ENCODE measurements at regions not wholly inside any gene's neighbourhood (a gene's known extent, or its start where the extent isn't known, plus 50 kb on each side); places are given as distances from the start of the nearest gene placed in this dataset.

DNA sequence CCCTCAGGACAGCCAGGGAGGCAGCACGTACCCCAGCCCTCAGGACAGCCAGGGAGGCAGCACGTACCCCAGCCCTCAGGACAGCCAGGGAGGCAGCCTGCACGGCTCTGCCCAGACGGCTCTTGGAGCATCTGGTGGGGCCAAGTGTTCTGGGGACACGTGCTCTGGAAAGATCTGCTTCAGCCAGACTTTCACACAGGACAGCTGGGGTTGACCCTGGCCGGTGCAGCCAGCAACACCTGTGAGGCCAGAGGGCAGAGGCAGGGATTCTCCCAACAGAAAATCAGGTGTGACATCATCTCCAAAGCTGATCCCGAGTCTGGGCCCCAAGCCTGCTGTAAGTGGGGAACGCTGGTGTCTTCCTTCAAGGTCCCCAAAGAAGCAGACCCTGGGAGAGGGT, 55.5 kb upstream of the SLCO4A1 start:
- Histone ChIP-seq H3K79me1 (ENCODE audit: low read depth, low read length) (peaks cover 2% of the 10 kb centered on the region), H3K4ac (ENCODE audit: low read length) (no peak overlapping the region), H3K9ac (ENCODE audit: low read depth, low read length, poor library complexity) (no peak overlapping the region), H4K91ac (ENCODE audit: low read depth, low read length, poor library complexity) (no peak overlapping the region), H3K4me3 (ENCODE audit: low read length in 2 of 2) (no peak overlapping the region), H3K27me3 (ENCODE audit: control insufficient read depth in 3 of 3, insufficient read depth in 3 of 3, low read depth in 1 of 3, low read length in 3 of 3) (peaks cover 0 to 64% (median 0%) of the 10 kb centered on the region in 3 experiments), H4K8ac (ENCODE audit: low read depth, low read length) (peak overlapping the region; percentile 23), H3K23ac (ENCODE audit: low read depth, low read length, poor library complexity) (no peak overlapping the region), H3K14ac (ENCODE audit: low read length) (no peak overlapping the region), H3K36me3 (replicated peaks in 1 of 2; ENCODE audit: control insufficient read depth in 2 of 2, insufficient read depth in 2 of 2, low read length in 2 of 2) (no peaks in the 10 kb centered on the region), H2BK120ac (ENCODE audit: low read depth, low read length) (no peak overlapping the region), H3K4me1 (ENCODE audit: control insufficient read depth in 2 of 2, insufficient read depth in 1 of 2, low read depth in 1 of 2, low read length in 2 of 2) (peaks cover 0 to 6% of the 10 kb centered on the region in 2 donors), H3K9me3 (replicated peaks in 1 of 2; ENCODE audit: control insufficient read depth in 2 of 2, insufficient read depth in 1 of 2, low read depth in 1 of 2, low read length in 2 of 2) (no peaks in the 10 kb centered on the region), H3K18ac (ENCODE audit: low read length) (peak overlapping the region; percentile 35), H3K27ac (replicated peaks; ENCODE audit: low read length) (no peak overlapping the region), H3K4me2 (ENCODE audit: insufficient read depth, low read length, poor library complexity, severe bottlenecking) (no peak overlapping the region), H2BK15ac (ENCODE audit: low read length) (no peak overlapping the region), H2BK5ac (ENCODE audit: low read length) (no peak overlapping the region), H2BK12ac (ENCODE audit: low read length) (no peak overlapping the region), H2AFZ (ENCODE audit: low read length) (no peak overlapping the region), H2AK5ac (ENCODE audit: low read depth, low read length) (no peak overlapping the region)
- no peak for DNase-seq (ENCODE audit: low spot score)
- no CpG with 5 or more reads among the region's 8 CpGs for WGBS, 2 donors (ENCODE audit: extremely low coverage in 2 of 2, insufficient read length in 2 of 2, insufficient replicate concordance in 1 of 2)

DNA sequence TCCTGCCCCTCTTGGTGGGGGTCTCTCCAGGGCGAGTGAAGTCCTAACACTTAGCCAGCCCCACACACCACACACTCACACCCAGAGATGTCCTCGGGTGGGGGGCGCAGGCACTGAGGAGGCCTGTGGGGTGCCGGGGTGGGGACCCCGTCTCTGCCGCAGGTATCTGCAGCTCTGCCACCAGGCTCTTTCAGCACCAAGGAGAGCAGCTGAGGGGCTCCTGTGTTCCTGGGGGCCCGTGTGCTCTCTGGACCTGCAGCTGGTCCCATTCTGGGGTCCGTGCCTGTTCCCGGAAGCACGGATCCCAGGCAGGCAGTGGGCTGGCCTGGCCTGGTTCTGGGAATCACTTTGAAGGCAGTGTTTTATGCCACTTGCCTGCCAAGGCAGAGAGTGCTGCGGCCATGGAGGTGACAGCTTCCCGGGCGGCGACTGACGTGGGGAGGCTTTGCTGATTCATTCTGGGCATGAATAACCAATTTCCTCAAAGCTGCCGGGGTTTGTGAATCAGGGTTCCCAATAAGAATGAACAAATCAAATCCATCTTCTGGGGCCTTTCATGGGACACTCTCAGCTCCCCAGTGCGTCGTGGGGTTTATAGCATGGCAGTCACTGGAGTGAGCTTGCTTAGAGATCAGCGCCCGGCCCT, 54.4 kb upstream of the SLCO4A1 start:
- Histone ChIP-seq H2BK12ac (ENCODE audit: low read length) (no peak overlapping the region), H3K79me1 (ENCODE audit: low read depth, low read length) (peaks cover 3% of the 10 kb centered on the region), H2BK15ac (ENCODE audit: low read length) (no peak overlapping the region), H3K27me3 (ENCODE audit: control insufficient read depth in 3 of 3, insufficient read depth in 3 of 3, low read depth in 1 of 3, low read length in 3 of 3) (peaks cover 0 to 56% (median 4%) of the 10 kb centered on the region in 3 experiments), H3K4me3 (ENCODE audit: low read length in 2 of 2) (no peak overlapping the region), H2BK120ac (ENCODE audit: low read depth, low read length) (no peak overlapping the region), H3K27ac (replicated peaks; ENCODE audit: low read length) (no peak overlapping the region), H3K14ac (ENCODE audit: low read length) (no peak overlapping the region), H3K4me1 (ENCODE audit: control insufficient read depth in 2 of 2, insufficient read depth in 1 of 2, low read depth in 1 of 2, low read length in 2 of 2) (peaks cover 0 to 1% of the 10 kb centered on the region in 2 donors), H2BK5ac (ENCODE audit: low read length) (no peak overlapping the region), H3K23ac (ENCODE audit: low read depth, low read length, poor library complexity) (no peak overlapping the region), H4K8ac (ENCODE audit: low read depth, low read length) (no peak overlapping the region), H4K91ac (ENCODE audit: low read depth, low read length, poor library complexity) (no peak overlapping the region), H3K4ac (ENCODE audit: low read length) (no peak overlapping the region), H2AK5ac (ENCODE audit: low read depth, low read length) (no peak overlapping the region), H3K18ac (ENCODE audit: low read length) (no peak overlapping the region), H3K9me3 (replicated peaks in 1 of 2; ENCODE audit: control insufficient read depth in 2 of 2, insufficient read depth in 1 of 2, low read depth in 1 of 2, low read length in 2 of 2) (peaks cover 0 to 2% of the 10 kb centered on the region in 2 donors), H2AFZ (ENCODE audit: low read length) (no peak overlapping the region), H3K9ac (ENCODE audit: low read depth, low read length, poor library complexity) (no peak overlapping the region), H3K36me3 (replicated peaks in 1 of 2; ENCODE audit: control insufficient read depth in 2 of 2, insufficient read depth in 2 of 2, low read length in 2 of 2) (no peaks in the 10 kb centered on the region), H3K4me2 (ENCODE audit: insufficient read depth, low read length, poor library complexity, severe bottlenecking) (no peak overlapping the region)
- DNase-seq (ENCODE audit: low spot score), result peak; percentile 41
- no CpG with 5 or more reads among the region's 20 CpGs for WGBS, 2 donors (ENCODE audit: extremely low coverage in 2 of 2, insufficient read length in 2 of 2, insufficient replicate concordance in 1 of 2)

DNA sequence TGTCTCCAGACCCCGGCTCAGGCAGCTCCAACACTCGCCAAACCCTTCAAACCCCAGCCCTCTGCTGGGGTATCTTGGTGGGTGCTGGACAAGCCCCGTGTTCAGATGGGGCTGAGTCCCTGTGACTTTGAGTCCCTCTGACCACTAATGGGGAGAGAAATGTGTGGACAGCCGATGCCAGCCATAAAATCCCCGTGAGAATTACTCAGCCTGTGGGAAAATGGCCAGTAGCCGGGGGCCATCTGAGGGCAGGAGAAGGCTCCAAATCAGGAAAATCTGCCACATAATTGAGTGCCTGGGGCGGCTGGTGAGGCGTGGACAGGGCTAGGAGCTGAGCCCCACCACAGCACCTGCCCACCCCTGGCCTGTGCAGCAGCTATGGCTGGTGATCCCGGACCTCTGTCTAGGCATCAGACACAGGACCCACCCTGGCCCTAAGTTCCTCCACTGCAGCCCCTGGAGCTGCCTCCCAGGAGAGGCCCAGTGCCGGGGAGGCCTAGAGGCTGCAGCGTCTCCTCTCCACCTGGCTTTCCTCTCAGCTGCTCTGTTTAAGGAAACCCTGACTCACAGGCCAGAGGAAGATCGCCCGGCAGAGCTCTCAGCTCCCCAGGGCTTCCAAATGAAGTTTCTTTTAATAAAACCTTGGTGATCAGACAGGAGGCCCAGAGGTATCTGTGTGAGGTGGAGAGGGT, 53.7 kb upstream of the SLCO4A1 start:
- Histone ChIP-seq H3K27ac (replicated peaks; ENCODE audit: low read length) (no peak overlapping the region), H3K79me1 (ENCODE audit: low read depth, low read length) (peaks cover 4% of the 10 kb centered on the region), H3K9ac (ENCODE audit: low read depth, low read length, poor library complexity) (no peak overlapping the region), H2BK15ac (ENCODE audit: low read length) (no peak overlapping the region), H3K4me2 (ENCODE audit: insufficient read depth, low read length, poor library complexity, severe bottlenecking) (no peak overlapping the region), H3K18ac (ENCODE audit: low read length) (no peak overlapping the region), H4K8ac (ENCODE audit: low read depth, low read length) (no peak overlapping the region), H2BK5ac (ENCODE audit: low read length) (peak overlapping the region; percentile 35), H2BK12ac (ENCODE audit: low read length) (no peak overlapping the region), H2AK5ac (ENCODE audit: low read depth, low read length) (peak overlapping the region; percentile 21), H3K9me3 (replicated peaks in 1 of 2; ENCODE audit: control insufficient read depth in 2 of 2, insufficient read depth in 1 of 2, low read depth in 1 of 2, low read length in 2 of 2) (peaks cover 0 to 2% of the 10 kb centered on the region in 2 donors), H3K27me3 (ENCODE audit: control insufficient read depth in 3 of 3, insufficient read depth in 3 of 3, low read depth in 1 of 3, low read length in 3 of 3) (peaks cover 0 to 55% (median 4%) of the 10 kb centered on the region in 3 experiments), H3K14ac (ENCODE audit: low read length) (no peak overlapping the region), H3K4me1 (ENCODE audit: control insufficient read depth in 2 of 2, insufficient read depth in 1 of 2, low read depth in 1 of 2, low read length in 2 of 2) (peaks cover 0 to 1% of the 10 kb centered on the region in 2 donors), H3K36me3 (replicated peaks in 1 of 2; ENCODE audit: control insufficient read depth in 2 of 2, insufficient read depth in 2 of 2, low read length in 2 of 2) (no peaks in the 10 kb centered on the region), H3K4me3 (ENCODE audit: low read length in 2 of 2) (no peak overlapping the region), H3K23ac (ENCODE audit: low read depth, low read length, poor library complexity) (no peak overlapping the region), H2BK120ac (ENCODE audit: low read depth, low read length) (no peak overlapping the region), H4K91ac (ENCODE audit: low read depth, low read length, poor library complexity) (no peak overlapping the region), H2AFZ (ENCODE audit: low read length) (no peak overlapping the region), H3K4ac (ENCODE audit: low read length) (no peak overlapping the region)
- no CpG with 5 or more reads among the region's 13 CpGs for WGBS, 2 donors (ENCODE audit: extremely low coverage in 2 of 2, insufficient read length in 2 of 2, insufficient replicate concordance in 1 of 2)
- no peak for DNase-seq (ENCODE audit: low spot score)

DNA sequence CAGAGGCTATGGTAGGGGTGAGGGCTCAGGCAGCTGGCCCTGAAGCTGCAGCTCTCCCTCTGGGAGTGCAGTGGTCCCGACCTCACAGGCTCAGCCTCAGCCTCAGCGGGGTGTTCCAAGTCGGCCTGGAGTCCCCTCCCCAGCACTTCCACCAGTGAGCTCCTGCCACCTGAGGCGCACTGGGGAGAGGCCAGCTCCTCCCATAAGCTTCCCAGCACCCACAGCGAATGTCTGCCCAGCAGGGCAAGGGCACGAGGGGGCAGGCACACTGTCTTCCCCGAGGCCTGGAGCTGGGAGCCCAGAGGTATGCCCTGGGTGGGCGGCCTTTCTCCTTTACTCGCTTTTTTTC, 53.2 kb upstream of the SLCO4A1 start:
- Histone ChIP-seq H3K4ac (ENCODE audit: low read length) (no peak overlapping the region), H3K9ac (ENCODE audit: low read depth, low read length, poor library complexity) (no peak overlapping the region), H2BK5ac (ENCODE audit: low read length) (peak overlapping the region; percentile 35), H4K91ac (ENCODE audit: low read depth, low read length, poor library complexity) (no peak overlapping the region), H3K27ac (replicated peaks; ENCODE audit: low read length) (no peak overlapping the region), H2BK12ac (ENCODE audit: low read length) (no peak overlapping the region), H3K36me3 (replicated peaks in 1 of 2; ENCODE audit: control insufficient read depth in 2 of 2, insufficient read depth in 2 of 2, low read length in 2 of 2) (no peaks in the 10 kb centered on the region), H3K9me3 (replicated peaks in 1 of 2; ENCODE audit: control insufficient read depth in 2 of 2, insufficient read depth in 1 of 2, low read depth in 1 of 2, low read length in 2 of 2) (peaks cover 0 to 2% of the 10 kb centered on the region in 2 donors), H3K4me3 (ENCODE audit: low read length in 2 of 2) (no peak overlapping the region), H3K18ac (ENCODE audit: low read length) (peak overlapping the region; percentile 54), H3K23ac (ENCODE audit: low read depth, low read length, poor library complexity) (no peak overlapping the region), H2BK15ac (ENCODE audit: low read length) (no peak overlapping the region), H4K8ac (ENCODE audit: low read depth, low read length) (no peak overlapping the region), H2AK5ac (ENCODE audit: low read depth, low read length) (no peak overlapping the region), H3K27me3 (ENCODE audit: control insufficient read depth in 3 of 3, insufficient read depth in 3 of 3, low read depth in 1 of 3, low read length in 3 of 3) (peaks cover 0 to 55% (median 4%) of the 10 kb centered on the region in 3 experiments), H3K79me1 (ENCODE audit: low read depth, low read length) (peaks cover 4% of the 10 kb centered on the region), H3K14ac (ENCODE audit: low read length) (no peak overlapping the region), H3K4me2 (ENCODE audit: insufficient read depth, low read length, poor library complexity, severe bottlenecking) (no peak overlapping the region), H2BK120ac (ENCODE audit: low read depth, low read length) (no peak overlapping the region), H3K4me1 (ENCODE audit: control insufficient read depth in 2 of 2, insufficient read depth in 1 of 2, low read depth in 1 of 2, low read length in 2 of 2) (peaks cover 0 to 1% of the 10 kb centered on the region in 2 donors), H2AFZ (ENCODE audit: low read length) (no peak overlapping the region)
- no CpG with 5 or more reads among the region's 9 CpGs for WGBS, 2 donors (ENCODE audit: extremely low coverage in 2 of 2, insufficient read length in 2 of 2, insufficient replicate concordance in 1 of 2)
- DNase-seq (ENCODE audit: low spot score), result no peak

Data from neuronal stem cell (in vitro differentiated cells).